ENCODE measurements at regions not wholly inside any gene's neighbourhood (a gene's known extent, or its start where the extent isn't known, plus 50 kb on each side); places are given as distances from the start of the nearest gene placed in this dataset.
"Not testable (repeated sequence)": the region's sequence is repeated elsewhere in the genome, so short reads cannot be mapped to it uniquely, and the experiment has no call there.

DNA sequence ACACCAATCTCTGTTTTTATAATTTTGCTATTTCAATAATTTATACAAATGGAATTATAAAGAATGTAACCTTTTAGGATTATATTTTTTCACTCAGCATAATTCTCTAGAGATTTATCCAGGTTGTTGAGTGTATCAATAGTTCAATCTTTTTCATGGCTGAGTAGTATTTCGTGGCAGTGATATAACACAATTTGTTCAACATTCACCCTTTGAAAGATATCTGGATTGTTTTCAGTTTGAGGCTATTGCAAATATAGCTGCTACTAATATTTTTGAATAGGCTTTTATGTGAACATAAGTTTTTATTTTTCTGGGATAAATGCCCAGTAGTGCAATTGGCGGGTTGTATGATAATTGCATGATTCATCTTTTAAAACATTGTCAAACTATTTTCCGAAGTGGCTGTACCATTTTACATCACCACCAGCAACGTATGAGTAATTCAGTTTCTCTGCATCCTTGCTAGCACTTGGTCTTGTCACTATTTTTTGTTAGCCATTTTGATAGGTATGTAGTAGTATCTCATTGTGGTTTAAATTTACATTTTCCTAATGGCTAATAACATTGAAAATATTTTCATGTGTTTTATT lies 55.6 kb upstream of the ABCD3 start:
- peaks cover 3% of the 10 kb centered on the region for H3K27me3 Mint-ChIP-seq
- no peak for DNase-seq
- no peak overlapping the region for H3K4me3 Mint-ChIP-seq
- H3K9me3 Mint-ChIP-seq = peaks cover 4% of the 10 kb centered on the region
- CTCF ChIA-PET = interaction anchor here (1.8 kb wide), 1 partner anchor 78 kb away, joined by 3 read pairs; no protein-coding TSS in a partner anchor
- no peak overlapping the region for H3K27ac Mint-ChIP-seq
- no peaks in the 10 kb centered on the region for H3K4me1 Mint-ChIP-seq
- no peaks in the 10 kb centered on the region for H3K36me3 Mint-ChIP-seq

DNA sequence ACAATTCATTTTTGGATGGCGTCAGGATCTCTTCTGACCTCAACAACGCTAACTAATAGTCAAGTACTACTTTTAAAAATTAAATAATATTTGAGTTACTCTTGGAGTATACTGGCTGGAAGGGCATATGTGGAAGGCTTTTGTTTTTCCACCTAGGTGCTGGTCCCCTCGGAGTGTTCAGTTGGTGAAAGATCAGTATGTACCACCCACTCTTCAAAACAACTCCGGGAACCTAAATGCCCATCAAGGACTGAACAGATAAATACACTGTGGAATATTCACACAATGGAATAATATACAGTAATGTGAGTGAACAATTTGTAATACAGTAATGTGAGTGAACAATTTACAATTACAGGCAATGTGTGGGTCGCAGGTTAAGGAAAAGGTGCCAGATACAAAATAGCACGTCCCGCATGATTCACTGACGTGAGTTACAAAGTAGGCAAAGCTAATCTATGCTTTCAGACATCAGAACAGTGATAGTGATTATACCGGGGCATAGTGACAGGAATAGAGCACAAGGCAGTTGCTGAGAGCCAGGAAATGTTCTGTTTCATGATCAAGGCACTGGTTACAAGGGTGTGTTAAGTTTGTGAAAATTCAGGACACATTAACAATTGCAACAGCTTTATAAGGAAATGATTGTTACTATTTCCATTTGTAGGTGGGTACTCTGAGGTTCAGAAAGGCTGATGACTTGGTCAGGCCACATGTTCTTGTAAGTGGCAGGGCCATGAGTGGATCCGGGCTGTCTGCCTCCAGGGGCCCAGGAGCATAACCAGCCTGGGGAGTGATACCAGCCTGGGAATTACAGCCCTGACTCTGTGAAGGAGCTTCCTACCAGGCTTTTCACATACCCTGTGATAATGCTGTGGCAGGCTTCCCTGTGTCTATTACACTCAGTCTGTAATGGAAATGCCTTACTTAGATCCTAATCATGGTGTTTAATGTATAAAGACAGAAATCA lies 59.3 kb upstream of the ABCD3 start:
- Mint-ChIP-seq H3K36me3 (no peaks in the 10 kb centered on the region), H3K4me1 (no peaks in the 10 kb centered on the region), H3K27me3 (peaks cover 6% of the 10 kb centered on the region), H3K4me3 (no peak overlapping the region), H3K27ac (no peak overlapping the region), H3K9me3 (no peaks in the 10 kb centered on the region)
- DNase-seq = no peak
- CTCF ChIA-PET = no interaction called here

DNA sequence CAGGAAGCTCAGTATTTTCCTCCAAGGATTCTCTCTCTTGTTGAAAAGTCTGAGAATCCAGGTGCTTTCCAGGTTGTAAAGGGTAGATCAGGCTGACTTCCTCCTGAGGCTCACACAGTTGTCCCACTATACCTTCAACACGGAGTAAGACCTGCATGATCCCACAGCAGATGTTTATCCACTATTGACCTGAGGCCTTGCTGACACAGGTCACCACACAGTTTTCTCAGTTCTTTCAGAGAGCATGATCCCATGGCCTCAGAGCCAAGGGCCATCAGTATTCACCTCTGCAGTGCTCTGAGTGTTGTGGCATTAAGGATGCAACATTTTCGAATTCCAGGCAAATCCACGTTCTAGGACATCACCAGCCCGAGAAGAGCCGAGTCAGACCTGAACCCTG lies 60.5 kb upstream of the ABCD3 start:
- Mint-ChIP-seq H3K27me3 (peaks cover 6% of the 10 kb centered on the region), H3K9me3 (no peaks in the 10 kb centered on the region), H3K36me3 (no peaks in the 10 kb centered on the region), H3K4me1 (no peaks in the 10 kb centered on the region), H3K4me3 (no peak overlapping the region), H3K27ac (no peak overlapping the region)
- CTCF ChIA-PET = no interaction called here
- no peak for DNase-seq

DNA sequence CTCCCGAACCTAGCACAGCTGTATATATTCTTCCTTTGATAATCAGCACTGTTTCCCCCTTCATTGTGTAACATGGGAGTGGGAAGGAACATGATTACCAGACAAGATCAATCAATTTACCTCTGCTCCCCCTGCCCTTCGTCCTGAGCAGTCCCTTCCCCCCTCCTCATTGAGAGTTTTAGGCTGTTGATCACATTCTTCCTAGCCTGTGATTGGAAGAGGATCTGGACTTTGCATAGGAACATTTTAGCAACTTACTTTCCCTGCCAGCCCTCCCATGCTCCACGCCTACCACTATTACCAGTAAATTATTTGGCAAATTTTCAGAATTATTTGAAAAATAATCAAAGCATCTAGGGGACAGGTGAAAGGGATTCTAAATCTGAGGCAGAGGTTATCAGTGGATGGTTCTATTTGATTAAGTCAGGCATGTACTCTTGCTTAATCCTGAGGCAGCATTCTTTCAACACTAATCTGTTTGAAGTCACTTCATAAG lies 62.7 kb upstream of the ABCD3 start:
- Mint-ChIP-seq H3K27me3 (peaks cover 13% of the 10 kb centered on the region), H3K4me3 (no peak overlapping the region), H3K27ac (no peak overlapping the region), H3K36me3 (no peaks in the 10 kb centered on the region), H3K4me1 (no peaks in the 10 kb centered on the region), H3K9me3 (no peaks in the 10 kb centered on the region)
- CTCF ChIA-PET = no interaction called here
- DNase-seq = no peak

DNA sequence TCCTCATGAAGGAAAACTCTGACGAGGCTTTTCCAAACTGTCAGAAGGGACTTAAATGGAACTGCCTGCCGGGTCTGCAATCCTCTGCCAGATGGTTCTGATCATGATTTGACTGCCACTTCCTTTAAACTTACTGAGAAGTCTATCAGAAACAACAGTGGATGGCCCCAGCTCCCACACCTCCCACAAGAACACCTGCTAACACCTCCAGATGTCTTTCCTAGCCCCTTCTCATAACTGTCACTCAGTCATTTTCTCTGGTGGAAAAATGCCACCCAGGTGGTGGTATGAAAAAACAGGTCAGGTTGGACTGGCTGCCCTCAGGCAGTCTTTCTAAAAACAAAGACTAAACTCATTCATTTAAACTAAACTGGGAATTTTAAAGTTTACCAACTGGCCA lies 66.7 kb upstream of the ABCD3 start:
- peaks cover 13% of the 10 kb centered on the region for H3K27me3 Mint-ChIP-seq
- H3K4me3 Mint-ChIP-seq = no peak overlapping the region
- no peaks in the 10 kb centered on the region for H3K36me3 Mint-ChIP-seq
- no peaks in the 10 kb centered on the region for H3K9me3 Mint-ChIP-seq
- no peak for DNase-seq
- CTCF ChIA-PET = no interaction called here
- H3K27ac Mint-ChIP-seq = no peak overlapping the region
- no peaks in the 10 kb centered on the region for H3K4me1 Mint-ChIP-seq

DNA sequence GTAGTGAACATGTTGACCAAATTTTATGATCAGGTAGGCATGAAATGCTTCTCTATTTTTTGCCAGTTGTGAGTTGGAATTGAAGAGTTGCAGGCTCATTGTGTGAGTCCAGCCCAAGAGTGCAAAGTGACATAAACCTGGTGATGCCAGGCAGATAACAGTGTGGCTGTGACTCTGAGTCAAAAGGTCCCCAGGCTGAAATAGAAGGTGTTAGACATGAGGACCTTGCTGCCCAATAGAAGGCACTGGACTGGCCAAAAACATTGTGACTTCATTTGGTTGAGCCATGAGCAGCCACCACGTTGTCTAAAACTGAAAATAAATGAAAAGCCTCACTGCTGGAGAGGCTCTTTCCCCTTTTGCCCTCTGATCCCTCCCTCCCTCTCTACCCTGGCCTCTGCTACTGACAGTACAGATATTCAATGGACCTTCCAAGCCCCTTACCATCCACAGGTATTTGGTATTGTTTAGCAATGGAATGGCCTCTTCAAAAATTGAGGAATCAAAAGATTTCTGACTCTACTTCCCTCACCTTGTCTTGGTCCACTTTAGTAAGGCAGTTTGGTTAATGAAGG lies 67.8 kb upstream of the ABCD3 start:
- CTCF ChIA-PET = no interaction called here
- Mint-ChIP-seq H3K9me3 (no peaks in the 10 kb centered on the region), H3K36me3 (no peaks in the 10 kb centered on the region), H3K27ac (no peak overlapping the region), H3K27me3 (peaks cover 8% of the 10 kb centered on the region), H3K4me1 (no peaks in the 10 kb centered on the region), H3K4me3 (no peak overlapping the region)
- no peak for DNase-seq

DNA sequence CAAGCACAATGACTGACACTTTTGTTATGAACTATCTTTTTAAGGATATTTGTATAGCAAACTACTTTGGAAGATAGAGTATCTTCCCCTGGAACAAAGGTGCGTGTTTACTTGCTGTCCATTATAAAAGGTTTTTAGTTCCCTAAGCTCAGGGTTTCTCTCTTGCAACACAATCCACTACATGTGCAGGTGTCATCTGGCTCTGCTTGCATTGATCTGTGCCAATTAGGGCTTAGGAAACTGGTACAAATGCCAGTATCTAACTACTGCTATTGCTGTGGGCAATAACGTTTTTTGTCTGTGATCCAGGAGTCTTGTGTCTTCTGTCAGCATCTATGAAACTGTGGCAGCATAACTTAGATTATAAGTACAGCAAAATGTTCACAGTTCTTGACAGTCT lies 68.3 kb upstream of the ABCD3 start:
- Mint-ChIP-seq H3K27me3 (peaks cover 7% of the 10 kb centered on the region), H3K27ac (no peak overlapping the region), H3K4me3 (no peak overlapping the region), H3K9me3 (no peaks in the 10 kb centered on the region), H3K36me3 (no peaks in the 10 kb centered on the region), H3K4me1 (no peaks in the 10 kb centered on the region)
- CTCF ChIA-PET = no interaction called here
- DNase-seq = no peak

DNA sequence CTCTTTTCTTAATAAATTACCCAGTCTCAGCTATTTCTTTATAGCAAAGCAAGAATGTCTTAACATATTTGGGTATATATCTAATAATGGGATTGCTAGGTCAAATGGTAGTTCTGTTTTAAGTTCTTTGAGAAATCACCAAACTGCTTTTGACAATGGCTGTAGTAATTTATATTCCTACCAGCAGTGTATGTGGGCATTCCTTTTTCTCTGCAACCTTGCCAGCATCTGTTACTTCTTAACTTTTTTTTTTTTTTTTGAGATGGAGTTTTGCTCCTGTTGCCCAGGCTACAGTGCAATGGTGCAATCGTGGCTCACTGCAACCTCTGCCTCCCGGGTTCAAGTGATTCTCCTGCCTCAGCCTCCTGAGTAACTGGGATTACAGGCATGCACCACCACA lies 69.8 kb upstream of the ABCD3 start:
- H3K9me3 Mint-ChIP-seq, H3K36me3 Mint-ChIP-seq, H3K4me1 Mint-ChIP-seq, DNase-seq, H3K4me3 Mint-ChIP-seq, H3K27me3 Mint-ChIP-seq, CTCF ChIA-PET, H3K27ac Mint-ChIP-seq: not testable (repeated sequence)

DNA sequence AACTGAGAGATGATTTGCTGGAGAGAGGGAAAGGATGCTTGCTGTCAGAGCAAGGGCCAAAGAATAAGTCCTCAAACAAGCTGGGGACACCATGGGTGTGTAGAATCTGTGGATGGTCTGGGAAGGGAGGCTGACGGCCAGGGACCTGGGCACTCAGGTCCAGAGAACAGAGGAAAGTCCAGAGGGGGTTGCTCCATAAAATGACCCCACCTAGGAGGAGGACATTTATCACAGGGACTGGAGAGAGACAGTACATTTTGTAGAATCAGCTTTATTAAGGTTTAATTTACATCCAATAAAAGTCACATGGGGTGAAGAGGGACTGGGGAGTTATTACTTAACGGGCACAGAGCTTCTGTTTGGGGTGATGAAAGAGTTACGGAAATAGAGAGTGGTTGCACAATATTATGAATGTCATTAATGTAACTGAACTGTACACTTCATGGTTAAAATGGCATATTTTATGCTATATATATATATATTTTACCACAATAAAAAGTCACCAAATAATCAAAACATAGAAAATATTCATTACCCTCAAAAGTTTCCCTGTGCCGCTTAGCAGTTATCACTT lies 73.0 kb upstream of the ABCD3 start:
- DNase-seq = no peak
- Mint-ChIP-seq H3K27ac (no peak overlapping the region), H3K9me3 (no peaks in the 10 kb centered on the region), H3K4me1 (no peaks in the 10 kb centered on the region), H3K4me3 (no peak overlapping the region), H3K27me3 (peaks cover under 1% of the 10 kb centered on the region), H3K36me3 (no peaks in the 10 kb centered on the region)
- CTCF ChIA-PET = interaction anchor here (1.0 kb wide), 1 partner anchor 10 kb away, joined by 3 read pairs; no protein-coding TSS in a partner anchor

DNA sequence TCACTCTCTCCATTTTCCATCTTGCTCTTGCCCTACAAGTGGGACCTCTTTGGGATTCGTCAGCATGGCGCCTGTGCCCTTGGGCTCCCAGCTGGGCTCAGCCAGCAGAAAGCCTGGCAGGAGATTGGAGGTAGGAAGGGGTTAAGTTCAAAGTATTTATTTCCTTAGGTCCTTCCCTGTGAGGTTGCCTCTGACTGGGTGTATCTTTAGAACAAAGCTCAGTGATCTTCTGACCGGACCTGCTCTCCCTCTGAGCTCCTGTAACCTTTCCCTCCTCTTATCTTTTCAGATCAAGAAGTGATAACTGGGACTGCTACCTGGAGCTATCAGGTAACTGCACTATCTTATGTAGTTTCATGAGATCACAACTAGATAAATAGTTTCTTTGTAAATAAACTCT lies 75.8 kb upstream of the ABCD3 start:
- Mint-ChIP-seq H3K4me3 (no peak overlapping the region), H3K9me3 (no peaks in the 10 kb centered on the region), H3K27ac (no peak overlapping the region), H3K36me3 (no peaks in the 10 kb centered on the region), H3K4me1 (no peaks in the 10 kb centered on the region), H3K27me3 (peaks cover 17% of the 10 kb centered on the region)
- no peak for DNase-seq
- CTCF ChIA-PET = interaction anchor here (0.9 kb wide), 1 partner anchor 121 kb away, joined by 4 read pairs; no protein-coding TSS in a partner anchor

DNA sequence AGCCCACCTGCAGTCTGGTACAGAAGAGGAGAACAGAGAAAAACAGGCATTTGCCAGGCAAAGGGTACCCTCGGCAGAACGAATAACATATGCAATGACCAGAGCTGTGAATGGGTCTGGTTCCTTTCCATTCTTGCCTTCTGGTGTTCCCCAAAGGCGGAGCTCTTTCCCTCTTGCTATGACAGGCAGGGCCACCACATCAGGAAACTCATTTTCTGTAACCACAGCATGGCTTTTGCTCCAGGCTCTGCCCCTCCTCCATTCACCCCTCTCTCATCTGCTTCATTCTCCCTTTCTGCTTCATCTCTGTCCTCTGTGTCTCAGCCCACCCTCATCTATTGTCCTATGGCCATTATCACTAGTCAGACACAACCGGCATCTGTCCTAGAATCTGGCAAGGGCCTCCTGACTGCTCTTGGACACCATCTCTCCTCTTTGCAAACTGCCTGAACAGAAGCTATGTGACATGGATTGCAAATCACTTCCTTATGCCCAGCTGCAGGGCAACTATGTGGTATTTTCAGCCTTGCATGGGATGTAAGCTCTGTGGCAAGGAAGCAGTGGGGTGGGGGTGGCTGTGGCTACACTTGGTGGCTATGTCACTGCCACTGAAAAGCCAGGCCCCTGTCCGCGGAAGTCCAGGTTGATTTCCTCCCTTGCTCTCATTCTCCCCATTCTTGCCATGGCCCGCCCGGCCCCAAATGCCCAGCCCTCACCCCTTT lies 78.8 kb upstream of the ABCD3 start:
- Mint-ChIP-seq H3K27ac (no peak overlapping the region), H3K27me3 (peaks cover 31% of the 10 kb centered on the region), H3K4me1 (no peaks in the 10 kb centered on the region), H3K4me3 (no peak overlapping the region), H3K36me3 (no peaks in the 10 kb centered on the region), H3K9me3 (no peaks in the 10 kb centered on the region)
- no peak for DNase-seq
- CTCF ChIA-PET = interaction anchor here (1.0 kb wide), 1 partner anchor 295 kb away, joined by 3 read pairs; no protein-coding TSS in a partner anchor

DNA sequence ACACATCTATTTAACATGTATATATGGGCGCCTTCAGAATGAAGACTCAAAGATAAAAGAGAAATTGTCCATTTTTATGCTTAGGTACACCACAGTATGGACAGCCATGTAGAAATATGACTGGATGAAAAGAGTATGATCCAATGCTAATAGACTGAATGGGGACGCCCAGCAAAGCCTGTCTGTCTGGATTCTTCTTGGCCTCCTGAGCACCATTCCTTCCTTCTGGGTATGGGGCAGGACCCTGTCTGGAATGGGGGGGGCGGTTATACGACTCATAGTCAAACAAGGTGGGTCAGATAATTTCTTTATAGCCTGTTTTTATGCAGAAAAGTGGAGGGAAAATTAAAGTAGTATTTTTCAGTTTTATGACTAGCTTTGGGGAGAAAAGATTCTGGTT lies 81.2 kb upstream of the ABCD3 start:
- no peak for DNase-seq
- H3K9me3 Mint-ChIP-seq = no peaks in the 10 kb centered on the region
- peaks cover 44% of the 10 kb centered on the region for H3K27me3 Mint-ChIP-seq
- no peaks in the 10 kb centered on the region for H3K4me1 Mint-ChIP-seq
- CTCF ChIA-PET = interaction anchor here (0.7 to 5.9 kb wide), 10 partner anchors 82 to 364 kb away, joined by 3 to 64 read pairs (median 9); no protein-coding TSS in a partner anchor
- no peaks in the 10 kb centered on the region for H3K36me3 Mint-ChIP-seq
- H3K27ac Mint-ChIP-seq = no peak overlapping the region
- H3K4me3 Mint-ChIP-seq = no peak overlapping the region

DNA sequence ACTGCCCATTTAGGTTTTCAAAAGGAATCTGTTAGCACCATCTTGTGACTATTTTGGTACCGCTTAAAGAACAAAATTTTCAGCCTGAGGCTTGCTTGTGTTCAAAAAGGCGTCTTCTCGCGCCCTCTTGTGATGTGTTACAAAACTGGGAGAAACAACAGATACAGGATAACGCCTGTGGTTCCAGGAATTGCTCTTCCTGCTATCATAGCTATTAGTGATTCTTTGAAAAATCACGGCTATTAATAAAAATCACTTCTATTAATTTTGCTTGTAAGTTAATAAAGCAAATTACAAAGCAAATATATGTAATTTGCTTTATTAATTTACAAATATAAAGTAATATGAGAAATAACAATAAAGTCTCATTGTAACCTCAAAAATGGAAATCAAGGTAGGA lies 82.2 kb upstream of the ABCD3 start:
- peak overlapping the region; percentile 25 for H3K27ac Mint-ChIP-seq
- CTCF ChIA-PET = interaction anchor here (1.0 to 5.9 kb wide), 15 partner anchors 9 to 363 kb away, joined by 3 to 64 read pairs (median 4); no protein-coding TSS in a partner anchor
- H3K4me1 Mint-ChIP-seq = no peaks in the 10 kb centered on the region
- H3K9me3 Mint-ChIP-seq = no peaks in the 10 kb centered on the region
- peak; percentile 43 for DNase-seq
- peaks cover 47% of the 10 kb centered on the region for H3K27me3 Mint-ChIP-seq
- no peak overlapping the region for H3K4me3 Mint-ChIP-seq
- H3K36me3 Mint-ChIP-seq = no peaks in the 10 kb centered on the region

Data from activated naive CD4-positive, alpha-beta T cell treated with anti-CD3 and anti-CD28 coated beads, Interleukin-2, amount 10 ng/mL, durations not matched to agents 7 days and 5 days (primary cell).